SK-N-SH (cell line): ENCODE measurements at regions not wholly inside any gene's neighbourhood (a gene's known extent, or its start where the extent isn't known, plus 50 kb on each side); places are given as distances from the start of the nearest gene placed in this dataset.

Experiments
- CTCF ChIA-PET: fragments of 300-600, 350-600 bp; formaldehyde crosslinking; extraction: SDS; loops from one replicate; lab custom pipeline; 2021; lab: Yijun Ruan, JAX
- POLR2A ChIA-PET: fragments of 350-600 bp; sonication (Branson Sonifier 250); formaldehyde crosslinking; extraction: SDS; loops from one replicate; lab custom pipeline; 2020; ENCODE audit warnings: antibody characterized with exemption, inconsistent platforms; lab: Yijun Ruan, JAX
- DNase-seq: peaks from one replicate; pipeline ENCODE4 v3.0.0; 2012
- H2AFZ ChIP-seq: fragments of 200-600 bp; sonication (generic); 2 replicates; pipeline ENCODE4 v1.8.1; 2016; ENCODE audit warnings: antibody characterized with exemption, mild to moderate bottlenecking, low read depth
- H3F3A ChIP-seq: fragments of 200-600 bp; sonication (generic); replicated peaks from 2 replicates; pipeline ENCODE3; 2016; ENCODE audit warnings: antibody characterized with exemption, mild to moderate bottlenecking; ENCODE audit not compliant: insufficient read depth
- H3K27ac ChIP-seq, 2 experiments: fragments of 200-500 bp in 1 of 2; fragments of 200-600 bp in 1 of 2; sonication (Bioruptor generic) in 1 of 2; sonication (generic), shearing (Covaris generic) in 1 of 2; 2 replicates each; pipeline versions ENCODE4 v1.5.1 to v1.6.1; 2014 to 2016; ENCODE audit warnings: low read depth in 2 of 2, inconsistent platforms in 1 of 2, low read length in 1 of 2, mild to moderate bottlenecking in 1 of 2, mixed read lengths in 1 of 2
- H3K27me3 ChIP-seq: fragments of 200-600 bp; sonication (generic), shearing (Covaris generic); 2 replicates; pipeline ENCODE4 v1.6.1; 2016; ENCODE audit warnings: mixed run types; ENCODE audit not compliant: insufficient read depth
- H3K36me3 ChIP-seq, 2 experiments: fragments of 200-500 bp in 1 of 2; fragments of 200-600 bp in 1 of 2; sonication (Bioruptor generic) in 1 of 2; sonication (generic) in 1 of 2; replicated peaks in 1 of 2; 2 replicates each; pipeline versions ENCODE3 to v1.5.1; 2014 to 2016; ENCODE audit warnings: low read length in 1 of 2, mild to moderate bottlenecking in 1 of 2; ENCODE audit not compliant: insufficient read depth in 2 of 2, control insufficient read depth in 1 of 2
- H3K4me1 ChIP-seq, 2 experiments: fragments of 200-500 bp in 1 of 2; fragments of 200-600 bp in 1 of 2; sonication (Bioruptor generic) in 1 of 2; sonication (generic), shearing (Covaris generic) in 1 of 2; 2 replicates each; pipeline versions ENCODE4 v1.5.1 to v1.6.1; 2014 to 2016; ENCODE audit warnings: low read depth in 1 of 2, low read length in 1 of 2, mixed run types in 1 of 2; ENCODE audit not compliant: insufficient read depth in 2 of 2, control insufficient read depth in 1 of 2
- H3K4me2 ChIP-seq: fragments of 200-600 bp; sonication (generic), shearing (Covaris generic); 2 replicates; pipeline ENCODE4 v1.6.1; 2017; ENCODE audit warnings: mixed run types
- H3K4me3 ChIP-seq, 2 experiments: fragments of 200-500 bp in 1 of 2; fragments of 200-600 bp in 1 of 2; sonication (Bioruptor generic) in 1 of 2; sonication (generic), shearing (Covaris generic) in 1 of 2; 2 replicates each; pipeline versions ENCODE4 v1.5.1 to v1.8.1; 2014 to 2016; ENCODE audit warnings: low read depth in 2 of 2, inconsistent platforms in 1 of 2, low read length in 1 of 2, mild to moderate bottlenecking in 1 of 2, mixed read lengths in 1 of 2, moderate library complexity in 1 of 2
- H3K79me2 ChIP-seq: fragments of 200-600 bp; sonication (generic); 2 replicates; pipeline ENCODE4 v1.8.1; 2017; ENCODE audit warnings: mild to moderate bottlenecking; ENCODE audit not compliant: insufficient read depth
- H3K9ac ChIP-seq: fragments of 200-600 bp; sonication (generic); 2 replicates; pipeline ENCODE4 v1.6.1; 2017; ENCODE audit warnings: mixed run types
- H3K9me2 ChIP-seq: fragments of 200-600 bp; sonication (generic); 2 replicates; pipeline ENCODE4 v1.6.1; 2017; ENCODE audit warnings: mixed run types
- H3K9me3 ChIP-seq: fragments of 200-600 bp; sonication (generic); 2 replicates; pipeline ENCODE4 v1.6.1; 2017; ENCODE audit warnings: mixed run types, mild to moderate bottlenecking, moderate library complexity
- H4K20me1 ChIP-seq: fragments of 200-600 bp; sonication (generic); 2 replicates; pipeline ENCODE4 v1.6.1; 2017; ENCODE audit warnings: mild to moderate bottlenecking, mixed run types; ENCODE audit not compliant: insufficient read depth
- EP300 ChIP-seq, 2 experiments: IDR thresholded peaks; 2 replicates each; pipeline versions ENCODE4 v1.4.0 to v1.6.1; 2012; ENCODE audit warnings: borderline replicate concordance in 1 of 2, low read depth in 1 of 2, low read length in 1 of 2
- FOSL2 ChIP-seq: IDR thresholded peaks from 2 replicates; pipeline ENCODE4 v1.4.0; 2012; ENCODE audit warnings: low read depth, mild to moderate bottlenecking, moderate library complexity, borderline replicate concordance
- FOXJ3 ChIP-seq: sonication (generic); formaldehyde crosslinking; IDR thresholded peaks from 2 replicates; pipeline ENCODE4 v1.5.1; 2020; ENCODE audit warnings: mild to moderate bottlenecking, missing genetic modification reagents
- JUND ChIP-seq: IDR thresholded peaks from 2 replicates; pipeline ENCODE4 v1.4.0; 2012
- MEF2A ChIP-seq: IDR thresholded peaks from 2 replicates; pipeline ENCODE4 v1.4.0; 2012; ENCODE audit warnings: low read depth, borderline replicate concordance
- MXI1 ChIP-seq: IDR thresholded peaks from 2 replicates; pipeline ENCODE4 v1.6.1; 2012; ENCODE audit warnings: mild to moderate bottlenecking, low read depth, low read length, improper control_type of control experiment
- NRF1 ChIP-seq: IDR thresholded peaks from 2 replicates; pipeline ENCODE4 v1.6.1; 2012; ENCODE audit warnings: low read depth, mild to moderate bottlenecking, low read length
- RAD21 ChIP-seq: IDR thresholded peaks from 2 replicates; pipeline ENCODE4 v1.6.1; 2012; ENCODE audit warnings: mild to moderate bottlenecking, low read length
- RFX5 ChIP-seq: IDR thresholded peaks from 2 replicates; pipeline ENCODE4 v1.6.1; 2012; ENCODE audit warnings: mild to moderate bottlenecking, improper control_type of control experiment, low read length
- RXRA ChIP-seq: IDR thresholded peaks from 2 replicates; pipeline ENCODE4 v1.4.0; 2012; ENCODE audit warnings: low read depth, mild to moderate bottlenecking, borderline replicate concordance
- SIN3A ChIP-seq: IDR thresholded peaks from 2 replicates; pipeline ENCODE4 v1.6.1; 2012; ENCODE audit warnings: low read depth, mild to moderate bottlenecking, low read length, moderate library complexity, borderline replicate concordance
- TAF1 ChIP-seq: IDR thresholded peaks from 2 replicates; pipeline ENCODE4 v1.6.1; 2012; ENCODE audit warnings: low read depth, mild to moderate bottlenecking, low read length, moderate library complexity, borderline replicate concordance
- TEAD4 ChIP-seq: IDR thresholded peaks from 2 replicates; pipeline ENCODE4 v1.4.0; 2012; ENCODE audit warnings: mild to moderate bottlenecking, borderline replicate concordance; ENCODE audit not compliant: insufficient read depth
- YY1 ChIP-seq: IDR thresholded peaks from 2 replicates; pipeline ENCODE4 v1.4.0; 2012; ENCODE audit warnings: low read depth, mild to moderate bottlenecking
- WGBS: methylation state at CpG from one replicate; pipeline ENCODE4 v1.1.6; 2017; ENCODE audit warnings: low lambda C conversion rate; 5-methylcytosine and 5-hydroxymethylcytosine counted together
- TF ChIP-seq, protein P1 (sequence below): fragments of 150-350 bp; IDR thresholded peaks from 2 replicates; pipeline ENCODE4 v1.6.1; 2017; ENCODE audit warnings: antibody characterized with exemption, low read length, low read depth, borderline replicate concordance
- TF ChIP-seq, protein P2 (sequence below): IDR thresholded peaks from 2 replicates; pipeline ENCODE4 v1.4.0; 2012; ENCODE audit warnings: low read depth, borderline replicate concordance
- TF ChIP-seq, protein P3 (sequence below): IDR thresholded peaks from 2 replicates; pipeline ENCODE4 v1.4.0; 2012; ENCODE audit warnings: low read depth

DNA sequence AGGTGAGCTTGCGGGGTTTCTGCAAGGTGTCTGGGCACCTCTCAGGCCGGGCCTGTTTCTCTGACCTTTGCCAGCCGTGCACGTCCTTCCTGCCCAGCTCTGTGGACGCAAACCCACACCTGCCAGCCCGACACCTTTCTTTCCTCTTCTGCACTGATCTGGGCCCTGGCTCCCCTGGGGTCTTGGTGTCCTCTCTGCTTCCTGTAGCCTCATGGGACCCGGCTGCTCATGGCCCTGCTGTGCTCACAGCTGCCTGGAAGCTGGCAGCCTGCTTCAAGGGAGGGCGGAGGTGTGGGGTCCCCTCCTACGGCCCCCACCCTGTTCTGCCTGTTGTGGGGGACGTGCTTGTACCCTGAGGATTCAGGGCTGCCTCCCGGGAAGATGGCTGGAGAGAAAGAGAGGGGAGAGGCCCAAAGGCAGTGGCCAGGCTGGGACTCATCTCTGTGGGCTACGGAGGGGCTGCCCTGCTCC is 342.4 kb downstream of the SEC14L1 start (continued):
- TF ChIP-seq JUND (no peak), YY1 (no peak), MXI1 (no peak), NRF1 (no peak), RXRA (no peak), EP300 (IDR thresholded peaks at IDR 0.05; ENCODE audit: borderline replicate concordance in 1 of 2, low read depth in 1 of 2, low read length in 1 of 2) (no peak), TAF1 (no peak)
- TF ChIP-seq, protein P1, sequence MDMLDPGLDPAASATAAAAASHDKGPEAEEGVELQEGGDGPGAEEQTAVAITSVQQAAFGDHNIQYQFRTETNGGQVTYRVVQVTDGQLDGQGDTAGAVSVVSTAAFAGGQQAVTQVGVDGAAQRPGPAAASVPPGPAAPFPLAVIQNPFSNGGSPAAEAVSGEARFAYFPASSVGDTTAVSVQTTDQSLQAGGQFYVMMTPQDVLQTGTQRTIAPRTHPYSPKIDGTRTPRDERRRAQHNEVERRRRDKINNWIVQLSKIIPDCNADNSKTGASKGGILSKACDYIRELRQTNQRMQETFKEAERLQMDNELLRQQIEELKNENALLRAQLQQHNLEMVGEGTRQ = no peak
- TF ChIP-seq, all 33 proteins: peak for 0

DNA sequence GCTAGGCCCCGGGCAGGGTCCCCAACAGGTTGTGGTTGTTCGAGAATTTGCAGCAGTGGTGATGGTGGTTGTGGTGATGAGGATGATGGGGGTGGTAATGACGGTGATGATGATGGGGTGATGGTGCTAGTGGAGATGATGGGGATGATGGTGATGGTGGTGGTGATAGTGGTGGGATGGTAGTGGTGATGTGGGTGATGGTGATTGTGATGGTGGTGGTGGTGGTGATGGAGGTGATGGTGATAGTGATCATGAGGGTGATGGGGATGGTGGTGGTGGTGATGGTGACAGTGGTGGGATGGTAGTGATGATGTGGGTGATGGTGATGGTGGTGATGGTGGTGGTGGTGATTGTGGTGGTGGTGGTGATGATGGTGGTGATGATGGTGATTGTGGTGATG is 343.3 kb downstream of the SEC14L1 start:
- no peak for DNase-seq
- no peak overlapping the region for H3K9ac ChIP-seq
- TF ChIP-seq RAD21 (no peak), TEAD4 (no peak), SIN3A (no peak), RFX5 (no peak), NRF1 (no peak), FOXJ3 (no peak), TAF1 (no peak), MEF2A (no peak), FOSL2 (no peak)
- TF ChIP-seq, protein P2, sequence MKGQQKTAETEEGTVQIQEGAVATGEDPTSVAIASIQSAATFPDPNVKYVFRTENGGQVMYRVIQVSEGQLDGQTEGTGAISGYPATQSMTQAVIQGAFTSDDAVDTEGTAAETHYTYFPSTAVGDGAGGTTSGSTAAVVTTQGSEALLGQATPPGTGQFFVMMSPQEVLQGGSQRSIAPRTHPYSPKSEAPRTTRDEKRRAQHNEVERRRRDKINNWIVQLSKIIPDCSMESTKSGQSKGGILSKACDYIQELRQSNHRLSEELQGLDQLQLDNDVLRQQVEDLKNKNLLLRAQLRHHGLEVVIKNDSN = no peak
- TF ChIP-seq, protein P3, sequence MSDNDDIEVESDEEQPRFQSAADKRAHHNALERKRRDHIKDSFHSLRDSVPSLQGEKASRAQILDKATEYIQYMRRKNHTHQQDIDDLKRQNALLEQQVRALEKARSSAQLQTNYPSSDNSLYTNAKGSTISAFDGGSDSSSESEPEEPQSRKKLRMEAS = no peak
- H3K27me3 ChIP-seq = no peaks in the 10 kb centered on the region
- no peak overlapping the region for H2AFZ ChIP-seq
- H3F3A ChIP-seq = no peaks in the 10 kb centered on the region
- H3K4me2 ChIP-seq = no peak overlapping the region
- ChIA-PET CTCF (interaction anchor here (0.8 to 3.9 kb wide), 3 partner anchors 11 to 55 kb away, joined by 3 to 37 read pairs (median 34); no protein-coding TSS in a partner anchor), POLR2A (interaction anchor here (1.8 kb wide), 1 partner anchor 33 kb away, joined by 7 read pairs; no protein-coding TSS in a partner anchor)
- WGBS = over 99% methylated on average over 3 of the region's 3 CpGs
- H3K9me2 ChIP-seq = no peaks in the 10 kb centered on the region
- H3K36me3 ChIP-seq = peaks cover 26 to 27% of the 10 kb centered on the region in 2 experiments
- H3K27ac ChIP-seq = no peak overlapping the region
- peaks cover 66% of the 10 kb centered on the region for H3K79me2 ChIP-seq
- H4K20me1 ChIP-seq = peaks cover 75% of the 10 kb centered on the region
- no peak overlapping the region for H3K4me3 ChIP-seq
- no peaks in the 10 kb centered on the region for H3K9me3 ChIP-seq
- peaks cover 4 to 27% of the 10 kb centered on the region in 2 experiments; a peak in 2 of 4 replicates for H3K4me1 ChIP-seq
